CD4-positive, alpha-beta T cell treated with Interleukin-21 for 1 hour (primary cell): ENCODE measurements at regions not wholly inside any gene's neighbourhood (a gene's known extent, or its start where the extent isn't known, plus 50 kb on each side); places are given as distances from the start of the nearest gene placed in this dataset.
"Not testable (repeated sequence)": the region's sequence is repeated elsewhere in the genome, so short reads cannot be mapped to it uniquely, and the experiment has no call there.

Experiments
- DNase-seq: peaks from one replicate; pipeline ENCODE4 v3.0.0-alpha.2; 2020

DNA sequence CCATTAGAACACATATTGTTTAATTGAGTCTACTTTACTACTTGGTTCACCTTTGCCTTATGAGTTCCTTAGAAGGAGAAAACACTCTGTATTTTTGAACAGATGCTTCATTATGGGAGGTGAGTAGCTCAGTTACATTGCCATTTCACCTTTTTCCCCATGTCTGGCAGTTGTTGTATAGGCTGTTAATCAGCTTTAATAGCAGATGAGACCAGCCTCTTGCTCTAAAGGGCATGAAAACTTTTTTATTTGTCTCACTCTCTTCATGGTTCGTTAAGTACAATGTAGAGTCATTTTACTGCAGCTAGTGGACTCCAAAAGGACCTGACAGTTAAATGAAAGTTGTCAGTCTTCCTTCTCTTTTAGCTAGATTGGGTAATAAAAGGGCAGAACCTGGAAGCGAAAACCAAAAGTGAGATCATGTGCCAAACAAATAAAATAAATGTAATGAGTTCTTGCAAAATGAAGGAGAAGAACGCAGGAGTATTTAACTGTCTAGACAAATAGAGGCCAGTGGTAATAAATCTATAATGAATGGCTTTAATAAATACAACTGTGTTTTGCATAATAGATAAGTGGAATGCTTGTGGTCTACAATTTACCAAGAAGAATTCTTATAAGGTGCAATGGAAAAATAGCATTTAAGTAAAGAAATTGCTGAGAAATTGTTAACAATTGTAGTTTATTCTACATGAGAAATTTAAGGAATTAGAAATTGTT lies 180.0 kb upstream of the NEGR1 start:
- no peak for DNase-seq

DNA sequence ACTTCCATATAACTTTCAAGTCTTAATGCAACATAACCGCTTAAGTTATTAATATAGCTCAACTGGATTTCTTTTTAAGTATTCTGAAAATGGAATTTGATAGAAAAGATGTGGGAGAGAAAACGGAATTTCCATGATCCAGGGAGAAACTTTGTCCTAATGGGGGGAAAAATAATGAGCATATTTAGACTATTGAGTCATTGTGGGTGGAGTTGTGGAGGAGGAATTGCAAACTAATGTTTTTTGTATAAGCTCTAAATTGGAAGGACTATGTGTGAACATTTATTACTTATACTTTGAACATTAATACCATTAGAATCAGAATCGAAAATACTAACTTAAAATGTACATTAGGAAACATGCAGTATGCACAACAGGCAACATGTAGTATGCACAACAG lies 159.9 kb upstream of the NEGR1 start:
- no peak for DNase-seq

DNA sequence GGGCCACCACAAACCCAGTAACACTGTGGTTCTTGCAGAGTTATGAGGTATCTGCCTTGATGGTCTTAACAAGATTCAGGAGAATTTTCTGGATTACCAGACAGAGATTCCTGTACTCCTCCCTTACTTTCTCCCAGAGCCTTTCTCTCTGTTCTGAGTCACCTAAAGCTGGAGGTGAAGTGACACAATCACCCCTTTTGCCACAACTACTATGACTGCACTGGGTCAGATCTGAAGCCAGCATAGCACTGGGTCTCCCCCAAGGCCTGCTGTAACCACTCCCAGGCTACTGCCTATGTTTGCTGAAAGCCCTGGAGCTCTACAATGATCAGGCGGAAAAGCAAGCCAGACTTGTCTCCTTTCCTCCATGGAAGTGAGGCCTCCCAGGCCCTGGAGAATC lies 156.7 kb upstream of the NEGR1 start:
- no peak for DNase-seq

DNA sequence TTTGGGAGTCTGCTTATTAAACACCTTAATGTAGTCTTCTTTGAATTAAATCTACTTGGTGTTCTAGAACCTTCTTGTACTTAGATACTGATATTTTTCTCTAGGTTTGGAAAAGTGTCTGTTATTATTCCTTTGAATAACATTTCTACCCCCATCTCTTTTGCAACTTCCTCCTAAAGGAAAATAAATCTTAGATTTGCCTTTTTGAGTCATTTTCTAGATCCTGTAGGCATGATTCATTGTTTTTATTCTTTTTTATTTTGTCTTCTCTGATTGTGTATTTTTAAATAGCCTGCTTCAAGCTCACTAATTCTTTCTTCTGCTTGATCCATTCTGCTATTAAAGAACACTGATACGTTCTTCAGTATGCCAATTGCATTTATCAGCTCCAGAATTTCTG lies 155.9 kb upstream of the NEGR1 start:
- no peak for DNase-seq

DNA sequence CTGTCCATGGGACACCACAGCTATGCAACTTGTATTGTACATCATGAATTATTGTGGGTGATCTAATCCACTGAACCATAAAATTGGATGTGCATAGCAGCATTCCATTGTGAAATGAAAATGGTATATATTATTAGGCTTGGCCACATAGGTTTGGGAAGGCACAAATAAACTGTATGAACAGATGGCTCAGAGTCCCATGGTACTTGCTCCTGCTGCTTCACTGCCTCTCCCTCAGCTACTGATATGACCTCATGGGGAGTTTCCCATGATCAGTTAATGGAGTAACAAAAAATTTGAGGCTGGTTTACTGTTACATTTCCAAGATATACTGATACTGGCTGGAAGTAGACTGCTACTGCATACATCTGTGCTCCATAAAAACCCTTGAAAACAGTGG lies 152.7 kb upstream of the NEGR1 start:
- no peak for DNase-seq

DNA sequence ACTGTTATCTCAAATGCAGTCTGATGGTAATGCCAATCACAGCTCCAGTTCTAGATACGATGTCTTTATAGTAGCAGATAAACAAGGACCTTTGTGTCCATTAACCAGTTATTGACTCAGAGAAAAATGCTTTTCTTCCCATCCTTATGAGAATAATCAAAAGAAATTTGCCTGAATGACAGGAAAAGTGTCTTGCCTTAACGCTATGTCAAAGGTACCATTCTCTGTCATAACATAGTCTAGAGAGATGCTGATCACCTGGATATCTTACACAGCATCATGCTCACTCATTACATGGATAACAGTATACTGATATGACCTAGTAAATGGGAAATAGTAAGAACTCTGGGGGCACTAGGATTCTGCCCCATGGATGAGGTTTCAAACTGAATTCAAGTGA lies 151.7 kb upstream of the NEGR1 start:
- no peak for DNase-seq

DNA sequence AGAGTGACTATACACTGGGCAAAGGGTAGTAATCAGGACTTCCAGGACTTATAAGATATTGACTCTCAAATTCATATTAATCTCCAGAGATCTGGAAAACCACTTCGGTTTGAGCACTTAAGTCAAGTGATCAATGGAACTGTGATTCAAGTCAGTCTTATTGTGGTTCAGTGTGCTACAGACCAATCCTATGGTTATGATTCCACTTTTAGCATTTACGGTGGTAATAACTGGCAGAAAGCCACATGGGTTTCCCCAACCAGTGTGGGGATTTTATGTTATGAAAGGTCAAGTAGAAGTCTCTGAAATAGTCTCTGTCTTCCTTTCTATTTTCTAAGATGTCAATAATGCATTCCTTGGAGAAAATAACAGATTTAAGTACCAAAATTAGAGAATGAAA lies 151.3 kb upstream of the NEGR1 start:
- DNase-seq, result no peak

DNA sequence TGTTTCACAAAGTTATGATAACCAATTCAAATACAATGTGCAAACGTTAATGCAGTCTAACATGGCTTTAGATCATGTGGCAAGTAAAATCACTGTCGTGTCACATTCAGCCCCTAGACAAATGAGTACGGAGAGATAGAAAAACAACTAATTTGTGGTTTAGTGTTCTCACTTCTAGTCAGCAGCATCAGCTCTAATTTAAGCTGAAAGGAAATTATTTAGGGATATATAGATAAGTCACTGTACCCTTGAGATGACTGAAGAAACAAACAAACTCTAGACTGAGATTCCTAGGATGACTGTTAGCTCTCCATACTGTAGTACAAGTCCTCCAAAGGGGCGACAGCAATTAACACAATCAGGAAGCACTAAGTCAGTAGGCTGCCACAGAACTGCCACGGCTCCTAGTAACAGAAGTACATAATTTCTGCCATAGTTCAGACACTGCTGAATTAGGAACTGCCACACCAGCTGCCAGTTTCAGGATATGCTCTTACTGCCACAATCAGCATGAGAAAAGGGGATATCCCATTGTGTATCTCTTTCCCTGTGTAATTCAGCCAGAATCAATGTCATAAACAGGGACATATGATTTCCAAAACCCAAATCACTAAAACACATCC lies 150.4 kb upstream of the NEGR1 start:
- no peak for DNase-seq

DNA sequence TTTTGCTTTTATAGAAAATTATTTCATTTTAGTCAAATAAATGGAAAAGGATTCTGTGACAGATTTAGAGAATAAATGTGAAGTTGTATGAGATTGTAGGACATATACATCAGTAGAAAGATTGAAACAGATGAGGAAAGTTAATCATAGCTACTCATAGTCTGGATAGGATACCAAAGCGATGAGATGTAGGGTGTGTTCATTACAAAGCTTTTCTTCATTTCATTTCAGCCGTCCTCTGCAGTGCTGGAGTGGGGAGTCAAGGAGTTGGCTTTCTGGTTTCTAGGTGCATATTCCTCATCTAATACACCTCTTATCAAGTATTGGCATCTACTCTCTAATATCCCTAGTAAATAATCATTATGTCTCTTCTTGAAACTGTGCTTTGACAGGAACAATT lies 149.5 kb upstream of the NEGR1 start:
- no peak for DNase-seq

DNA sequence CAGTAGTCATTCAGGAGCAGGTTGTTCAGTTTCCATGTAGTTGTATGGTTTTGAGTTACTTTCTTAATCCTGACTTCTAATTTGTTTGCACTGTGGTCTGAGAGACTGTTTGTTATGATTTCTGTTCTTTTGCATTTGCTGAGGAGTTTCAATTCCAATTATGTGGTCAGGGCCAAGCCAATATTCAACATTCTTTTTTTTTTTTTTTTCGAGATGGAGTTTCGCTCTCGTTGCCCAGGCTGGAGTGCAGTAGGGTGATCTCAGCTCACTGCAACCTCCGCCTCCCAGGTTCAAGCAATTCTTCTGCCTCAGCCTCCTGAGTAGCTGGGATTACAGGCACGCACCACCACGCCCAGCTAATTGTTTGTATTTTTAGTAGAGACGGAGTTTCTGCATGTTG lies 145.9 kb upstream of the NEGR1 start:
- not testable (repeated sequence) for DNase-seq

DNA sequence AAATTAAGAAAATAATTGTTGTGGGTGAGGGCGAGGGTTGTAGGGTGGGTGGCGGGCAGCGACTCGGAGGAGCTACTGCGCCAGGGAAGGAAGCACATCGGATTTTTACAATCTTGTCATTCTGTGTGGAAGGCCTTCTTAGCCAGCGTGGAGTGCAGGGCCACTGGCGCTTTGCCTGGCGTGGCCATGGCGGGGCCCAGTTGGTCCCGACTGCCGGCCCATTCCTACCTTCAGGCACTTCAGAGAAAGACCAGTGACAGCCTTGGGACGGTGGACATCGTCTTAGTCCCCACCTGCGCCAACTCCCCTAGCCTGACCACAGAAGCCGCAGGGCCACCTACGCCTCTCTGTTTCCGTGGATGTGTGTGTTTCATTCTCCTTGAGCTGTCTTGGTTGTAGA lies 136.9 kb upstream of the NEGR1 start:
- no peak for DNase-seq

DNA sequence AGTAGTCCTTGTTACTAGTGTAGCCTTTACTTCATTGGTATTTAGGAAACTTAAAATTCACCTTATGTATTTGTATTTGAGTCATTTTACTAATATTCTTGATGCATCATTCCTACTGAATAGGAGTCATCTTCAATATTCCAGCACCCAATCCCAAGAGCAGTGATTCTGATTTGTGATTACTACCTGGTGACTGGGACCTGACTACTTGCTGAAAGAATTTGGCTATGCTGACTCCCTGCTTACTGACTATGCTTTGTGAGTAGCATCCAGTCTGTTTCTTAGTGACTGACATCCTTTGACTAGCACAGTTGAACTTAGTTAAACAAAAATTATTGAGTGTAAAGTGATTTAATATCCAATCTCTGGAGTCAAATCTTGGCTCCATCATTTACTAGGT lies 129.9 kb upstream of the NEGR1 start:
- no peak for DNase-seq

DNA sequence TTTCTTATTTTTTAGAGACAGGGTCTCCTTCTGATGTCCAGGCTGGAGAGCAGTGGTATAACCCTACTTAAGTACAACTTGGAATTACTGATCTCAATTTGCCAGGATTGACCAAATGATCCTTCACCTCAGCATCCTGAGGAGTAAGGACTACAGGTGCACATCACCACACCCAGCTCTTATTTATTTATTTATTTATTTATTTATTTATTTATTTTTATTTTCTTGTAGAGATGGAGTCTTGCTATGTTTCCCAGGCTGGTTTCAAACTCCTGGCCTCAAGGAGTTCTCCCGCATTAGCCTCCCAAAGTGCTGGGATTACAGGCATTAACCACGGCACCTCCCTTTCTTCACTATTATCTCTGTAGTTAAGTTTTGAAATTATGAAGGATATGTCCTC lies 117.5 kb upstream of the NEGR1 start:
- DNase-seq, result no peak

DNA sequence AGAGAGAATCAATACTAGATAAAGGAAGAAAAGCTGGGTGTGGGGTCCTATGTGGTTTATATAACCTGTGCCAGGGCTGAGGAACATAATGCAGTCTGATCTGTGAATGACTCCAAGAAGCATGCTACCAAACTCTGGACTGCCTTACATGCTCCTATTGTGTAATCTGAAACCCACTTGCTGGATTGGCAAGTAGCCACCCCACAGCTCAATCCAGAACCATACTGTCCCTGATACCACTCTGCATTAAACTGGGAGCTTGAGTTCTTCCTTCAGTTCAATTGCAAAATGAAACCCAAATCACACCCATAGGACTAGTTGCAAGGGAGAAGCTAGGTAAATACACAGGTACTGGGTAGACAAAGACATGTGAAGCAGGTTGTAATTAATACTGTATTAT lies 115.4 kb upstream of the NEGR1 start:
- DNase-seq, result no peak

DNA sequence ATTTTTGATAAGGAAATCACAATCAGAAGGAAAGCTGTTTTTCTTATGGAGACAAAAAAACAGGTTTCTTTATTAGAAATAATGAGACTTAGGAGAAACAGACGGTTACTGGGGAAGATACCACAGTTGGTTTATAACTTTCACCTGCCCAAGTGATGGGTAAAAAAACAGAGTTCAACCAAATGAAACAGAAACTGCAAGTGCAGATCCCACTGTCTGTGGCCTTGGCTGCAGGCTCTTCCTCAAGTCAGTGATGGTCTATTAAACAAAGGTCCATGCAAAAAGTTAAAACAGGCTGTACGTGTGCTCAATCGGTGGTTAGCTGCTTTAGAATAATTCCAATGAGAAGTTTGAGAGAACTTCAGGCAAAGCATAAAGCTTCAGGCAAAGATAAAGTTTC lies 112.1 kb upstream of the NEGR1 start:
- DNase-seq, result no peak

DNA sequence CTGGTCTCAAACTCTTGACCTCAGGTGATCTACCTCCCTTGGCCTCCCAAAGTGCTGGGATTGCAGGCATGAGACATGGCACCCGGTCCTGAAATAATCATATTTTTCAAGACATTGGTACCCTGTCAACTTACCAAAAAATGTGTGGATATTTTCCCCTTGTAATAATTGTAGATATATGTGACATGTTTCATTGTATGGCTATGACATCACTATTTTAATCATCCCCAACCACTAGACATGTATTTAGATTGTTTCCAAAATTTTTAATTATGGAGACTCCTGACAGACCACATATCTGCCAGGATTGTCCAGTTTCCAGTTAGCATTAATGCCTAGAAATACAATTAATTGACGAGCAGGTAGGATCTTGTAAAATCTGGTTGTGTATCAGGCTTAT lies 96.7 kb upstream of the NEGR1 start:
- DNase-seq, result no peak

DNA sequence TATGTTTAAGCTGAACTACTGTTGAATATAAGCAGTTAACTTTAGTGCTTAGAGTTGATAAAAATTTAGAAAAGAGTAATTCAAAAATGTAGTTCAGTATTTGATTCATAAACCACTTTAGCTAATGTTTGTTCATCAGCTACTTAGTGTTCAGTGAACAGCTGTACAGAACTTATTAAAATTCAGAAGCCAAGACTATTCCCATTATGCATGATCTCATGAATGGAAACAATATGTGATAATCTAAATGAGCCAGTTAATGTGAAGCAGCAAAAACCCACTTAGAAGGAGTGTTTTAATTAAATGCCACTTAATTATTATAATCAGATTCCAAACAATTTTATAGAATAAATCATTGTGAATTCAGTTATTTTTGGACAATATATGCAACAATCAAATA lies 92.9 kb upstream of the NEGR1 start:
- no peak for DNase-seq

DNA sequence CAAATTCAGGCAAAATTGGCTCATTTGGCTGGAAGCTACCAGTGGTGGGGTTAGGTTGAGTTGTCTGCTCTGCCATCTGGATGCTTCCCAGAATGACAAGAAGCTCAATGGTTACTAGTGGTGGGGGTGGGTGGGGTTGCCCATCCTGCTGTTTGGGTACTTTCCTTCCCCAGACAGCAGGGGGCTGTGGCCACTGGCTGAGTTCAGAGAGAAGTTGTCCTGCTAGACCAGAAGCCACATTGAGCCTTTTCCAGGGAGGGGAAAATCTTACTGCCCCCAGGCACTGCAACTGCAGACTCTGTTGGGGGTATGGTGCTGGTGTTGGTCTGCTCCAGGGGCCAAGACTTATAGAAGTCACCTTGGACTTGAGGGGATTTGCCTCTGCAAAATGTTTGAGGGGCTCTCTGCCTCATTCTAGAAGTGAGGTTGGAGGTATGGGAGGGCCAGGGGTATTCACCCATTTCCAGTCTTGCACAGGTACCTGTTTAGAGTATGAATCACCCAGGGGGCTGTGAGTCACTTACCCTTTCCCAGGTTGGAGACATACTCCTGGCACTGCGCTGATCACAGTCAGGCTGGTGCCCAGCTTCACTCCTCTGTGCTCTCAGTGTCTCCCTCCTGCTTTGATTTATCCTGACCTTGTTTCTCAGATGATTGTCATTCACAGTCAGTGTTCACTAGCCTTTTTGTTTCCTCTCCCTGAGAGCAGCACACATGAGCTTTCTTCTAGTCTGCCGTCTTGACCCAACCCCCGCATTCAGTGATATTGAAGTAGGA lies 89.1 kb upstream of the NEGR1 start:
- no peak for DNase-seq

DNA sequence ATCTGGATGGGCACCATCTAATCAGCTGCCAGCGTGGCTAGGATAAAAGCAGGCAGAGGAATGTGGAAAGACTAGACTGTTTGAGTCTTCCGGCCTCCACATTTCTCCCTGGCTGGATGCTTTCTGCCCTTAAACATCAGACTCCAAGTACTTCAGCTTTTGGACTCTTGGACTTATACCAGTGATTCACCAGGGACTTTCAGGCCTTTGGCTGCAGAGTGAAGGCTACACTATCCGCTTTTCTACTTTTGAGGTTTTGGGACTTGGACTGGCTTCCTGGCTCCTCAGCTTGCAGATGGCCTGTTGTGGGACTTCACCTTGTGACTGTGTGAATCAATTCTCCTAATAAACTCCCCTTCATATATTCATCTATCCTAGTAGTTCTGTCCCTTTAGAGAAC lies 88.5 kb upstream of the NEGR1 start:
- DNase-seq, result not testable (repeated sequence)

DNA sequence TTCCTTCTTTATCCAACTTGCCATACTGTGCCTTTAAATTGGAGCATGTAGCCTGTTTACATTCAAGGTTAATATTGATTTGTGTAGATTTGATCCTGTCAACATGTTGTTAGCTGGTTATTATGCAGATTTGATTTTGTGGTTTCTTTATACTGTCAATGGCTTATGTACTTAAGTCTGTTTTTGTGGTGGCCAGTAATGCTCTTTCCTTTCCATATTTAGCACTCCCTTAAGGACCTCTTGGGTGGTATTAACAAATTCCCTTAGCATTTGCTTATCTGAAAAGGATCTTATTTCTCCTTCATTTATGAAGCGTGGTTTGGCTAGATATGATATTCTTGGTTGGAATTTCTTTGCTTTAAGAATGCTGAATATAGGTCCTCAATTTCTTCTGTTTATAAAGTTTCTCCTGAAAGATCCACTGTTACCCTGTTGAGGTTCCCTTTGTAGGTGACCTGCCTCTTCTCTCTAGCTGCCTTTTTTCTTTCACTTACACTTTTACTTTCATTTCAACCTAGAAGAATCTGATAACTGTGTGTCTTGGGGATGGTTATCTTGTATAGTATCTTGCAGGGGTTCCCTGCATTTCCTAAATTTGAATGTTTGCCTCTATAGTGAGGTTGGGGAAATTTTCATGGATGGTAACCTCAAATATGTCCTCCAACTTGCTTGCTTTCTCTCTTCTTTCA lies 86.9 kb upstream of the NEGR1 start:
- no peak for DNase-seq

DNA sequence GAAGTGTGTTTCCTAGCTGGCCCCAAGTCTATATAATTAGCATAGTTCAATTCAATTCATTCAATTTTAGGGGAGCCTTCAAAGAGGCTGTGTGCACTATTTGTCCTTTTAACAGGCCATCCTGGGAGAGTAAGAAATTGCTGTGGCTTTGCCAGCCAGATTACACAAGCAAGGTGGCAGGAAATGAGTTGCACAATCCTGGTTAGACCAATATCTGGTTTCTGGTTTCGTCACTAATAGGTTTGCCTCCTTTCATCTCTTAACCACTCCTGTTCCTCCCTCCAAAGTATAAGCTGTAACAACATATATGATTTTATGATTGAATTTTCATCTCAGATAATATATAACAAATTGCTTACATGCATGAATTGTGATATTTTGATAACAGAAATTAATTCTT lies 84.1 kb upstream of the NEGR1 start:
- DNase-seq, result peak; percentile 6

DNA sequence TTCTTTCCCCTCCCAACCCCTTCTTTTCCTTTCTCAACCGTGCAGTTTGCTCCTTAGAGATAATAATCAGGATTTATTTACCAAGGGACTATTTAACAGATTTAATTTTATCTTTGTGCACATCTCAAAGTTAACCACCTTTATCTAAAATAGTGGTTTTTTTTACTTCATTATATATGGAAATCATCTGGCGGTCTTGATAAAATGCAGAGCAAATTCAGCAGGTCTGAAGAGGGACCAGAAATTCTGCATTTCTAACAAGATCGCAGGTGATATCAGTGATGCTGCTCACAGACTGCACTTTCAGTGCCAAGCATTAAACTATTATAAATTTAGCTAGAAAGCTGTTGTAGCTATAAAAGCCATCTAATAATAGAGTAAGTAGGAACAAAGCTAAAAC lies 83.4 kb upstream of the NEGR1 start:
- DNase-seq, result no peak

DNA sequence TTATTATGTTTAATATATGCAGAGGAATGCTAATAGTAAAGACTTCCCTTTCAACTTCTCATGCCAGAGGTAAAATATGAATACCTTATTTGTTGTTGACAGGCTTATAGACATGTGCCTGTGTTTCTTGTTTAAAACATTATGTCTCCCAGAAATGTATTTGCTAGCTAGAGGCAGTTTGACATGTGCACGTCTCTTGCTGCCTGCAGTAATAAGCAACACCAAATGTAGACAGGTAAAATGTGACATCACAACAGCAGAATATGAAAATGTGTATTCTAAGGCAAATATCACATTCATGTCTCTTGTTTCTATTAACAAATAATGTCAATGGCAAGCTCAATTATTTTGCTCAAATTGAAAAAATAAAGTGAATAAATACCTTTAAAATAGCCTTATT lies 80.2 kb upstream of the NEGR1 start:
- no peak for DNase-seq

DNA sequence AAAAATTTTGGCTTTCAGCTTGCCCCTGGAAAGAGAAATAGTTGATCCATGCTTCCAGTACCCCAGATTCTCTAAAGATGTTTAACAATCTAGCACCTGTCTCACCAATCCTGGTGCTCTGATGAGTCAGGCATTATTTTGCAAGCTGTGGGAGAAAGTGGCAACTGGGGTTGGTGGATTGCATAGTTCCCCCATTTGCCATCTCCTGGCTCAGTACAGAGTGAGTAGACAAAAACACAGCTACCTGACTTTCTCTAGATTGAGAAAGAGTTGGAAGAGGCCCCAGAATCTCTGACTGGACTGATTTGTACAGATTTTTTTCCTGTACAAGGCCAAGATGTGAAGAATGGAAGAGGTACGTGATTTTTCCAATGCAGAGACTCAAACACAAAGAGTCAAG lies 75.1 kb upstream of the NEGR1 start:
- no peak for DNase-seq
